Bronchial epithelial cell (primary cell): ENCODE measurements at regions not wholly inside any gene's neighbourhood (a gene's known extent, or its start where the extent isn't known, plus 50 kb on each side); places are given as distances from the start of the nearest gene placed in this dataset.

Experiments used
- DNase-seq: peaks from one replicate; pipeline ENCODE4 v3.0.0-alpha.2; 2010; ENCODE audit warnings: low read depth
- FAIRE-seq: peaks from 2 replicates; lab custom pipeline; 2011; peaks lifted over from hg19 to GRCh38; lab: Jason Lieb, UNC
- H3K27me3 ChIP-seq: 2 replicates; pipeline ENCODE4 v1.5.1; 2011; ENCODE audit warnings: low read length; ENCODE audit not compliant: control insufficient read depth, insufficient read depth
- H3K36me3 ChIP-seq: 2 replicates; pipeline ENCODE4 v1.5.1; 2011; ENCODE audit warnings: low read length; ENCODE audit not compliant: control insufficient read depth, insufficient read depth
- H3K4me3 ChIP-seq: 2 replicates; pipeline ENCODE4 v1.5.1; 2011; ENCODE audit warnings: mild to moderate bottlenecking, low read depth, low read length, control low read depth
- CTCF ChIP-seq: IDR thresholded peaks from 2 replicates; pipeline ENCODE4 v1.5.1; 2011; ENCODE audit warnings: mild to moderate bottlenecking, moderate library complexity, low read length, control low read depth, inconsistent platforms; ENCODE audit not compliant: insufficient read depth, severe bottlenecking

- DNase-seq = no peak
- no peak for TF ChIP-seq CTCF
- H3K36me3 ChIP-seq = no peaks in the 10 kb centered on the region
- no peak overlapping the region for H3K4me3 ChIP-seq
- no peak for FAIRE-seq
- H3K27me3 ChIP-seq = no peaks in the 10 kb centered on the region
Measured at GRCh38 chr1:98322086-98322485, 339.4 kb upstream of the SNX7 start.

- DNase-seq (peak; percentile 54), FAIRE-seq (no peak)
- no peak overlapping the region for H3K4me3 ChIP-seq
- no peaks in the 10 kb centered on the region for H3K36me3 ChIP-seq
- TF ChIP-seq CTCF = no peak
- no peaks in the 10 kb centered on the region for H3K27me3 ChIP-seq
Measured at GRCh38 chr1:98321191-98321590, 340.3 kb upstream of the SNX7 start.

- H3K4me3 ChIP-seq = no peak overlapping the region
- no peak for TF ChIP-seq CTCF
- FAIRE-seq (no peak), DNase-seq (peak; percentile 58)
- H3K27me3 ChIP-seq = no peaks in the 10 kb centered on the region
- H3K36me3 ChIP-seq = no peaks in the 10 kb centered on the region
Measured at GRCh38 chr1:98316286-98316905, 345.1 kb upstream of the SNX7 start.

GRCh38 chr1:98315309-98315708, 346.2 kb upstream of the SNX7 start:
- TF ChIP-seq CTCF = no peak
- Histone ChIP-seq H3K4me3 (no peak overlapping the region), H3K36me3 (no peaks in the 10 kb centered on the region), H3K27me3 (no peaks in the 10 kb centered on the region)
- DNase-seq (peak; percentile 45), FAIRE-seq (no peak)

GRCh38 chr1:98314601-98315000, 346.9 kb upstream of the SNX7 start:
- Histone ChIP-seq H3K4me3 (no peak overlapping the region), H3K27me3 (no peaks in the 10 kb centered on the region), H3K36me3 (no peaks in the 10 kb centered on the region)
- DNase-seq (no peak), FAIRE-seq (no peak)
- no peak for TF ChIP-seq CTCF

- no peak for FAIRE-seq
- TF ChIP-seq CTCF = no peak
- H3K36me3 ChIP-seq = no peaks in the 10 kb centered on the region
- no peak for DNase-seq
- H3K27me3 ChIP-seq = no peaks in the 10 kb centered on the region
- H3K4me3 ChIP-seq = no peak overlapping the region
Measured at GRCh38 chr1:98306517-98307089, 354.9 kb upstream of the SNX7 start.
